Liver (tissue), 8 donors: ENCODE measurements at regions not wholly inside any gene's neighbourhood (a gene's known extent, or its start where the extent isn't known, plus 50 kb on each side); places are given as distances from the start of the nearest gene placed in this dataset.

ENCODE experiments used
- DNase-seq: peaks from one replicate; pipeline ENCODE4 v3.0.0-alpha.2; 2017; ENCODE audit warnings: low spot score
- H3K27ac ChIP-seq, 2 donors: one replicate each; pipeline ENCODE4 v1.7.0; 2013; ENCODE audit warnings: inconsistent platforms in 2 of 2, low read length in 2 of 2, control low read depth in 1 of 2, low read depth in 1 of 2, mild to moderate bottlenecking in 1 of 2
- H3K27me3 ChIP-seq, 4 donors: one replicate each; pipeline versions ENCODE4 v1.6.1 to v1.7.0; 2013; ENCODE audit warnings: low read length in 3 of 4, inconsistent platforms in 1 of 4, mild to moderate bottlenecking in 1 of 4, moderate library complexity in 1 of 4; ENCODE audit not compliant: control insufficient read depth in 4 of 4, insufficient read depth in 4 of 4
- H3K36me3 ChIP-seq, 4 donors: one replicate each; pipeline versions ENCODE4 v1.6.1 to v1.7.0; 2013; ENCODE audit warnings: low read length in 3 of 4, mild to moderate bottlenecking in 3 of 4, low read depth in 1 of 4, moderate library complexity in 1 of 4; ENCODE audit not compliant: control insufficient read depth in 4 of 4, insufficient read depth in 3 of 4
- H3K4me1 ChIP-seq, 4 donors: one replicate each; pipeline versions ENCODE4 v1.6.1 to v1.7.0; 2013; ENCODE audit warnings: low read length in 3 of 4, mild to moderate bottlenecking in 3 of 4, moderate library complexity in 1 of 4; ENCODE audit not compliant: control insufficient read depth in 4 of 4, insufficient read depth in 4 of 4
- H3K4me3 ChIP-seq, 3 donors: one replicate each; pipeline versions ENCODE4 v1.6.1 to v1.7.0; 2013; ENCODE audit warnings: low read length in 3 of 3, control low read depth in 1 of 3, low read depth in 1 of 3, mild to moderate bottlenecking in 1 of 3
- H3K9ac ChIP-seq, 2 donors: one replicate each; pipeline ENCODE4 v1.7.0; 2013; ENCODE audit warnings: low read length in 2 of 2, mild to moderate bottlenecking in 2 of 2, moderate library complexity in 2 of 2, control low read depth in 1 of 2, low read depth in 1 of 2
- H3K9me3 ChIP-seq, 4 donors: one replicate each; pipeline versions ENCODE4 v1.6.1 to v1.7.0; 2013; ENCODE audit warnings: low read length in 3 of 4; ENCODE audit not compliant: control insufficient read depth in 4 of 4
- EGR1 ChIP-seq, 2 donors: IDR thresholded peaks; 2 replicates each; pipeline ENCODE4 v1.6.1; 2016 to 2018; ENCODE audit warnings: antibody characterized with exemption in 2 of 2, low read depth in 2 of 2
- FOXA2 ChIP-seq: IDR thresholded peaks from 2 replicates; pipeline ENCODE4 v1.6.1; 2016; ENCODE audit warnings: antibody characterized with exemption
- GABPA ChIP-seq, 2 donors: IDR thresholded peaks in 1 of 2; conservative IDR thresholded peaks in 1 of 2; 2 replicates each; pipeline ENCODE4 v1.6.1; 2016; ENCODE audit warnings: antibody characterized with exemption in 2 of 2, mild to moderate bottlenecking in 1 of 2, moderate library complexity in 1 of 2
- HNF4A ChIP-seq, 2 donors: conservative IDR thresholded peaks; 2 replicates each; pipeline ENCODE4 v1.6.1; 2016; ENCODE audit warnings: antibody characterized with exemption in 2 of 2, mild to moderate bottlenecking in 2 of 2
- HNF4G ChIP-seq: IDR thresholded peaks from 2 replicates; pipeline ENCODE4 v1.6.1; 2016; ENCODE audit warnings: antibody characterized with exemption
- JUND ChIP-seq, 2 donors: IDR thresholded peaks; 2 replicates each; pipeline ENCODE4 v1.6.1; 2016; ENCODE audit warnings: antibody characterized with exemption in 2 of 2
- NR2F2 ChIP-seq: IDR thresholded peaks from 2 replicates; pipeline ENCODE4 v1.6.1; 2016; ENCODE audit warnings: antibody characterized with exemption
- RAD21 ChIP-seq, 2 donors: IDR thresholded peaks; 2 replicates each; pipeline ENCODE4 v1.6.1; 2016; ENCODE audit warnings: antibody characterized with exemption in 2 of 2, mild to moderate bottlenecking in 2 of 2
- RXRA ChIP-seq, 2 donors: IDR thresholded peaks; 2 replicates each; pipeline ENCODE4 v1.6.1; 2017 to 2018; ENCODE audit warnings: antibody characterized with exemption in 2 of 2, mild to moderate bottlenecking in 1 of 2
- SP1 ChIP-seq: IDR thresholded peaks from 2 replicates; pipeline ENCODE4 v1.6.1; 2018; ENCODE audit warnings: antibody characterized with exemption, mild to moderate bottlenecking
- YY1 ChIP-seq: IDR thresholded peaks from 2 replicates; pipeline ENCODE4 v1.6.1; 2016; ENCODE audit warnings: antibody characterized with exemption, mild to moderate bottlenecking
- ZBTB33 ChIP-seq: IDR thresholded peaks from 2 replicates; pipeline ENCODE4 v1.6.1; 2016; ENCODE audit warnings: antibody characterized with exemption
- WGBS: extraction: QIAGEN DNeasy Blood & Tissue Kit; methylation state at CpG from one replicate; pipeline ENCODE4 v1.1.7; 2013; 5-methylcytosine and 5-hydroxymethylcytosine counted together
- TF ChIP-seq, protein P1 (sequence below): fragments of 150-350 bp; IDR thresholded peaks from 2 replicates; pipeline ENCODE4 v1.5.1; 2017; ENCODE audit warnings: improper control_type of control experiment, low read depth, low read length; ENCODE audit not compliant: missing input control
- TF ChIP-seq, protein P2 (sequence below): IDR thresholded peaks from 2 replicates; pipeline ENCODE4 v1.6.1; 2016; ENCODE audit warnings: antibody characterized with exemption
- TF ChIP-seq, protein P3 (sequence below): IDR thresholded peaks from 2 replicates; pipeline ENCODE4 v1.6.1; 2016; ENCODE audit warnings: antibody characterized with exemption, mild to moderate bottlenecking
- donor health status: healthy.
- donor health status: healthy.
- donor health status: healthy.
- donor health status: healthy.
- donor health status: healthy.

DNA sequence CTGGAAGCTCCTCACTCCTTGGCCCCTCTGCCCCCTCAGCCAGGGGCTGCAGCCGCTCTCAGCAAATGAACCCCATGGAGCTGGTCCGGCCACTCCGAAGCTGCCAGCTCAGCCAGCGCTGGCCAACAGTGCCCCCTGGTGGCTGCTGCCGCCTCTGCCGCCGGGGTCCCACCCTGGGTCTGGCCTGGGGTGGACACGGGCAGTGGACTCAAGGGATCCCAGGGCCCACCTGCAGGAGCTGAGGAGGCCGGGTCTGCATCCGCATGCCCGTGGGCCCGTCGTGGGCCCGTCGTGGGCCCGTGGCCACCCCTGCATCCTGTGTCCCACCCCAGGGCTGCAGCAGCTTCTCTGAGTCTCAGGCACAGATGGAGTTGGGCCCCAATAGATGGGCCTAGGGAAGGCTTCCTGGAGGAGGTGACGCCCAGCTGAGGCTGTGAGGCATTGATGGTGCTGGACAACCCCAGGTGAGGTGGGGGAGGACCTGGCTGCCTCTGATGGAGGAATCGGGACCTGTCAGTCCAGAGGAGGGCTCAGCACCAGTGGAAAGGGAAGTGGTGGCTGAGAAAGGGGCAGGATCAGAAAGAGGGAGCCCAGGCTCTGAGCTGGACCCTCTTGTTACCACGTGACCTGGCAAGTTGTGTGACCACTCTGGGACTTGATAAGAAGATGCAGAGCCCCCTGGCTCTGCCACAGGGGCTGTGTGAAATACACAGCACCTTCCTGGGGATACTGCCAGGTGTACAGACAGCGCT lies 522.3 kb downstream of the BRD1 start:
- WGBS: 17% methylated on average over 20 of the region's 20 CpGs
- no peak for TF ChIP-seq EGR1 (IDR thresholded peaks at IDR 0.05; ENCODE audit: low read depth in 2 of 2)
- no peak for TF ChIP-seq SP1
- no peak for TF ChIP-seq JUND (IDR thresholded peaks at IDR 0.05)
- no peak for TF ChIP-seq HNF4G
- no peak for TF ChIP-seq RXRA (IDR thresholded peaks at IDR 0.05)
- no peak for TF ChIP-seq FOXA2
- TF ChIP-seq, protein P1, sequence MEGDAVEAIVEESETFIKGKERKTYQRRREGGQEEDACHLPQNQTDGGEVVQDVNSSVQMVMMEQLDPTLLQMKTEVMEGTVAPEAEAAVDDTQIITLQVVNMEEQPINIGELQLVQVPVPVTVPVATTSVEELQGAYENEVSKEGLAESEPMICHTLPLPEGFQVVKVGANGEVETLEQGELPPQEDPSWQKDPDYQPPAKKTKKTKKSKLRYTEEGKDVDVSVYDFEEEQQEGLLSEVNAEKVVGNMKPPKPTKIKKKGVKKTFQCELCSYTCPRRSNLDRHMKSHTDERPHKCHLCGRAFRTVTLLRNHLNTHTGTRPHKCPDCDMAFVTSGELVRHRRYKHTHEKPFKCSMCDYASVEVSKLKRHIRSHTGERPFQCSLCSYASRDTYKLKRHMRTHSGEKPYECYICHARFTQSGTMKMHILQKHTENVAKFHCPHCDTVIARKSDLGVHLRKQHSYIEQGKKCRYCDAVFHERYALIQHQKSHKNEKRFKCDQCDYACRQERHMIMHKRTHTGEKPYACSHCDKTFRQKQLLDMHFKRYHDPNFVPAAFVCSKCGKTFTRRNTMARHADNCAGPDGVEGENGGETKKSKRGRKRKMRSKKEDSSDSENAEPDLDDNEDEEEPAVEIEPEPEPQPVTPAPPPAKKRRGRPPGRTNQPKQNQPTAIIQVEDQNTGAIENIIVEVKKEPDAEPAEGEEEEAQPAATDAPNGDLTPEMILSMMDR: peak; percentile 90
- TF ChIP-seq, protein P2, sequence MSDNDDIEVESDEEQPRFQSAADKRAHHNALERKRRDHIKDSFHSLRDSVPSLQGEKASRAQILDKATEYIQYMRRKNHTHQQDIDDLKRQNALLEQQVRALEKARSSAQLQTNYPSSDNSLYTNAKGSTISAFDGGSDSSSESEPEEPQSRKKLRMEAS: no peak
- TF ChIP-seq GABPA (IDR thresholded peaks at IDR 0.05 in 1 of 2, conservative IDR thresholded peaks at IDR 0.05 in 1 of 2): no peak
- TF ChIP-seq ZBTB33: no peak
- TF ChIP-seq, protein P3, sequence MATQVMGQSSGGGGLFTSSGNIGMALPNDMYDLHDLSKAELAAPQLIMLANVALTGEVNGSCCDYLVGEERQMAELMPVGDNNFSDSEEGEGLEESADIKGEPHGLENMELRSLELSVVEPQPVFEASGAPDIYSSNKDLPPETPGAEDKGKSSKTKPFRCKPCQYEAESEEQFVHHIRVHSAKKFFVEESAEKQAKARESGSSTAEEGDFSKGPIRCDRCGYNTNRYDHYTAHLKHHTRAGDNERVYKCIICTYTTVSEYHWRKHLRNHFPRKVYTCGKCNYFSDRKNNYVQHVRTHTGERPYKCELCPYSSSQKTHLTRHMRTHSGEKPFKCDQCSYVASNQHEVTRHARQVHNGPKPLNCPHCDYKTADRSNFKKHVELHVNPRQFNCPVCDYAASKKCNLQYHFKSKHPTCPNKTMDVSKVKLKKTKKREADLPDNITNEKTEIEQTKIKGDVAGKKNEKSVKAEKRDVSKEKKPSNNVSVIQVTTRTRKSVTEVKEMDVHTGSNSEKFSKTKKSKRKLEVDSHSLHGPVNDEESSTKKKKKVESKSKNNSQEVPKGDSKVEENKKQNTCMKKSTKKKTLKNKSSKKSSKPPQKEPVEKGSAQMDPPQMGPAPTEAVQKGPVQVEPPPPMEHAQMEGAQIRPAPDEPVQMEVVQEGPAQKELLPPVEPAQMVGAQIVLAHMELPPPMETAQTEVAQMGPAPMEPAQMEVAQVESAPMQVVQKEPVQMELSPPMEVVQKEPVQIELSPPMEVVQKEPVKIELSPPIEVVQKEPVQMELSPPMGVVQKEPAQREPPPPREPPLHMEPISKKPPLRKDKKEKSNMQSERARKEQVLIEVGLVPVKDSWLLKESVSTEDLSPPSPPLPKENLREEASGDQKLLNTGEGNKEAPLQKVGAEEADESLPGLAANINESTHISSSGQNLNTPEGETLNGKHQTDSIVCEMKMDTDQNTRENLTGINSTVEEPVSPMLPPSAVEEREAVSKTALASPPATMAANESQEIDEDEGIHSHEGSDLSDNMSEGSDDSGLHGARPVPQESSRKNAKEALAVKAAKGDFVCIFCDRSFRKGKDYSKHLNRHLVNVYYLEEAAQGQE: no peak
- no peak for TF ChIP-seq NR2F2
- TF ChIP-seq YY1: no peak
- no peak for TF ChIP-seq HNF4A (conservative IDR thresholded peaks at IDR 0.05)
- TF ChIP-seq RAD21 (IDR thresholded peaks at IDR 0.05): peak; percentile 90 to 93
- H3K9ac ChIP-seq: no peak overlapping the region
- H3K9me3 ChIP-seq: no peaks in the 10 kb centered on the region
- H3K4me3 ChIP-seq: no peak overlapping the region
- DNase-seq: peak; percentile 84
- no peaks in the 10 kb centered on the region for H3K36me3 ChIP-seq
- H3K27me3 ChIP-seq: peaks cover 0 to 4% (median 0%) of the 10 kb centered on the region in 4 donors
- H3K27ac ChIP-seq: no peak overlapping the region
- H3K4me1 ChIP-seq: peaks cover 3 to 6% (median 4%) of the 10 kb centered on the region in 4 donors
